ENCODE measurements at regions not wholly inside any gene's neighbourhood (a gene's known extent, or its start where the extent isn't known, plus 50 kb on each side); places are given as distances from the start of the nearest gene placed in this dataset.
A peak's percentile ranks its signal among the peaks of the same experiment; 100 is the strongest.
"Not testable (repeated sequence)": the region's sequence is repeated elsewhere in the genome, so short reads cannot be mapped to it uniquely, and the experiment has no call there.

DNA sequence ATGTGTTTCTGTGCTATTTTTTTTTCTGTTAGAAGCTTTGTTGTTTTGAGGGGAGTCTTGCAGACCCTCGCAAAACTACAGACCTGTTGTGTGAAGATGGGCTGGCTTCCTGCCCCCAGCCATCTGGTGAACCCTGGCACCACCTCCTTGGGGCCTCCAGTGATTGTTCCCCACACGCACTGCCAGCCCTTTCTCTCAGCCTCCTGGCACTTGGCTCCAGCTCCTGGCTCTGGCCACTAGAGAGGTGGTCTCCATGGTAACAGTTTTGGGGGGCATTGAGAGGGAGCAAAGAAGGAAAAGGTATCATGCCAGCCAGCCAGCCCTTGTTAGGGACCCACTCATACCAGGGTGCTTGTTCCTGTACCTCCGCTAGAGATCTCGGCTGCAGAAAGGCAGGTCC lies 176.4 kb upstream of the RPH3A start:
- DNase-seq (ENCODE audit: low spot score): no peak

DNA sequence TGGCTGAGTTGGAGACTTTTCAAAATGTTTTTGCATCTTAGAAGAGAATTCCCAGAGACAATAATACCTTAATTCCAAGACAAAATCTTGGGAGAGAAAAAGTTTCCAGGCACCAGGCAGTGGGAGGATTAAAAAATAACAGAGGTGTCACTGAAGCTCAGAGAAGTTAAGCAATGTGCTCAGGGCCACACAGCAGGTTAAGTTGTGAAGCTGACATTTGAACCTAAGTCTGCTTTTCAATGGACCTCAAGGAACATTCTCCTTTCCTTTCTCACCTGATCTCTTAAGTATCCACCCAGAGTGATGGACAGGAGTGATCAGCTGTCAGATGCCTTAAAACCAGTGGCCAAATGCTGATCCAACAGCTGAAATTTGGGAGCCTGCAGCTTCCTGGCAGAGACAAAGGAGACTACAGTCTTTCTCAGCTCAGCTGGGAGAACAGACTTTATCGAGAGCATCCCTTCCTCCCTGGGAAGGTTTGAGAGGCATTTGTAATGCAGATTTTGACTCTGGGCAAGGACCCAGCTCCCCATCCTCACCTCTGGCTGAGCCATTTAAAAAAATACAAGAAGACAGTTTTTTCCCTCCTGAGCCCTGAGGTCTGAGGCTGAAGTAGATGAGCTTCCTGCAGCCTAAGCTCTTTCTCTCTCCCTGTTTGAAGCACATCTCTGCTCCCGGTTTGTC lies 174.9 kb upstream of the RPH3A start:
- DNase-seq (ENCODE audit: low spot score): no peak

GRCh38 chr12:112617153-112617505 lies 174.4 kb upstream of the RPH3A start:
- no peak for DNase-seq (ENCODE audit: low spot score)

- DNase-seq (ENCODE audit: low spot score): no peak
Measured at GRCh38 chr12:112627851-112628250, 163.7 kb upstream of the RPH3A start.

DNA sequence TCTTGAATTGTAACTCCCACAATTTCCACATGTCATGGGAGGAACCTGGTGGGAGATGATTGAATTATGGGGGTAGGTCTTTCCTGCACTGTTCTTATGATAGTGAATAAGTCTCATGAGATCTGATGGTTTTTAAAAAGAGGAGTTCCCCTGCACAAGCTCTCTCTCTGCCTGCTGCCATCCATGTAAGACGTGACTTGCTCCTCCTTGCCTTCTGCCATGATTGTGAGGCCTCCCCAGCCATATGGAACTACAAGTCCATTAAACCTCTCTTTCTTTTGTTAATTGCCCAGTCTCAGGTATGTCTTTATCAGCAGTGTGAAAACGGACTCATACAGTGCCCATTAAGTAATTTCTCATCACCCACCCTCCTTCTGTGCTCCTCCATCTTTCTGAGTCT lies 159.6 kb upstream of the RPH3A start:
- DNase-seq (ENCODE audit: low spot score): not testable (repeated sequence)

- no peak for DNase-seq (ENCODE audit: low spot score)
Measured at GRCh38 chr12:112635036-112635435, 156.5 kb upstream of the RPH3A start.

- DNase-seq (ENCODE audit: low spot score): no peak
Measured at GRCh38 chr12:112638420-112638819, 153.1 kb upstream of the RPH3A start.

DNA sequence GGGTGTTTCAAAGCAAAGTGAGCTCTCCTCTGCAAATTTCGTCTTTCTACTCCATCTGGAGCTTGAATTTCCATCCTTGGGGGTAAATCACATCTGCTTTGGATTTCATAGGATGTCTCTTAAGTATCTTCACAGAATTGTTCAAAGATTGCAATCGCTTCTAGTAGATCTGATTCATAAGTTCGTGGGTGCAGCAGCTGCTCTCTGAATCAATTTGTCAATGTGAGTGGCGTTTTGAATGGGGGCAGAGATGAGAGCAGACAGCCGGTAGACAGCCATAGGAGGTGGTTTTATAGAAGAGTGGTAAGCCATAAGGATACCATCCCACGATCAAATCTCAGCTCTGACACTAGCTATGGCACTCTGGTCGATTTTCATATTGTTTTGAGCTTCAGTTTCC lies 146.0 kb upstream of the RPH3A start:
- DNase-seq (ENCODE audit: low spot score): no peak

- no peak for DNase-seq (ENCODE audit: low spot score)
Measured at GRCh38 chr12:112656141-112656540, 135.4 kb upstream of the RPH3A start.

DNA sequence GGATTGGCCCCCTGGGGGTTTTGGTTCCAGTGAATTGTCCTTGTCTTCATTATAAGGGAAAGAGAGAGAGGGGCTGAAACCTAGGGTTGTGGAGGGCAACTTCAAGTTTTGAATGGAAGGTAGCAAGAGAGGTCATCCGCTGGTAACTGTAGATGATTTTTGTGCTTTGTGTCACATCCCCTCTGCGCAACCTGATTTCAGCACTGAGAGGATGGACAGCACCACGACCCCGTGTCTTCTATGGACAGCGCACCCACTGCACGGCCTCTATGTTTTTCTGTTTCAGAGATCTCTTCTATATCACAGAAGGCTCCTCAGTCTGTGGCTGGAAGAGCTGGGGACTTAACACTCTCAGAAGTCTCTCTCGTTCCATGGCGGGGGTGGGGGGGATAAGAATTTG lies 127.0 kb upstream of the RPH3A start:
- no peak for DNase-seq (ENCODE audit: low spot score)

DNA sequence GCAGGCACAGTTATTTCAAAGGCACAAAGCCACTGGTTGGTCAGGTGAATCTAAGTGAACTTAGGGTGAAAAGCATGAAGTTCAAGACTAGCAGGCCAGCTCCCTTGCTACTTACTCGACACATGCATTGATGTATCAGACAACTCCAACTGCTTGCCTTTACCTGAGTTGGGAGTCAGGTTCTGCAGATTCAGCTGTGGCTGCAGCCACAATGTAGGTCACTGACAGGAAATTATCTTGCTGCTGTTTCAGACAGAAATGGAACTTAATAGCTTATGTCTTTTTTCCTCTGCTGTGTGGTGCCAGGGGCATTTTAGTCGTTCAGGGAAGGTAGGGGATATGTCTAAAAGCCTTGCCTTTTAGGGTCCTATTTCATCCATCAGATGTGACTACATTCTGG lies 125.6 kb upstream of the RPH3A start:
- no peak for DNase-seq (ENCODE audit: low spot score)

DNA sequence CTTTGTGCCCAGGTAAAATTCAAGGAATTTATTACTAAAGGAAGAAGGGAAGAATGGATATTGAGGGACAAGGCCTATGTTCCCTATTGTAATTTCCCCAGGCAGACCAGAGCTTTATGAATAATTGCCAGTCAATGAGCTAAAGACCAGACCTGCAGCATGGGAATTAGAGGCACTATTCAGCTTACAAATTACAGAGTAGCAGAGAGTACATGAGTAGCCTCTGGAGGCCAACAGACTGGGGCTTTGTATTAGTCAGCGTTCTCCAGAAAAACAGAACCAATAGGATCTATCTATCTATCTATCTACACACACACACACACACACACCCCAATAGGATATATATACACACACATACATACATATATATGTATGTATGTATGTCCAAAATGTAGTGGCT lies 120.0 kb upstream of the RPH3A start:
- DNase-seq (ENCODE audit: low spot score): no peak

GRCh38 chr12:112674539-112674938 lies 117.0 kb upstream of the RPH3A start:
- DNase-seq (ENCODE audit: low spot score): no peak

DNA sequence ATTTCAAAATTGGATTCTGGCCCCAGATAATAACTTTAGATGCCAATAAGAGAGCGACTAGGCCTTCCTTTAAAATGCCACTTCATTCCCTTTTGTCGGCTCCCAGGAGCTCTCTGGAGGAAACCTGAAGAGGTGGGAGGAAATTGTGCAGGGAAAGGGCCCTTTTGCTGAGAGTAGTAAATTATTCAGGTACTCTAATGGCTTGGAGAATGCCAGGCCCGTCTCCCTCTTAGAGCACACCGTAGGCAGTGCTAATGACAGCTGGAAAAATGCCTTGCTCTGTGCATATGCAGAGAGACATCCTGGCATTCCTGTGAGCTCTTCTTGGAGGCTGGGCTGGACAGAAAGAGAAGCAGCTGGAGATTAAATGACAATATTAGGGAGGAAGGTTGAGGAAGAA lies 115.0 kb upstream of the RPH3A start:
- no peak for DNase-seq (ENCODE audit: low spot score)

GRCh38 chr12:112677050-112677765 lies 114.3 kb upstream of the RPH3A start:
- no peak for DNase-seq (ENCODE audit: low spot score)

- DNase-seq (ENCODE audit: low spot score): no peak
Measured at GRCh38 chr12:112680993-112681392, 110.6 kb upstream of the RPH3A start.

- DNase-seq (ENCODE audit: low spot score): no peak
Measured at GRCh38 chr12:112682586-112682985, 109.0 kb upstream of the RPH3A start.

DNA sequence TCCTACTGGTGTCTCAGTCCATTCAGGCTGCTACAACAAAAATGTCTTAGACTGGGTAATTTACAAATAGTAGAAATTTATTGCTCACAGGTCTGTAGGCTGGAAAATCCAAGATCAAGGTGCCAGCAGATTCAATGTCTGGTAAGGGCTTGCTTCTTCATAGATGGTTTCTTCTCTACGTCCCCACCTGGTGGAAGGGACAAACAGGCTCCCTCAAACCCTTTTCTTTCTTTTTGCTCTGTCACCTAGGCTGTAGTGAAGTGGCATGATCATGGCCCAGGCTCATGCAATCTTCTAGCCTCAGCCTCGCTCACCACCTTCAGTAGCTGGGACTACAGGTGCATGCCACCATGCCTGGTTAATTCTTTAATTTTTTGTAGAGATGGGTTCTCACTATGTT lies 106.8 kb upstream of the RPH3A start:
- no peak for DNase-seq (ENCODE audit: low spot score)

DNA sequence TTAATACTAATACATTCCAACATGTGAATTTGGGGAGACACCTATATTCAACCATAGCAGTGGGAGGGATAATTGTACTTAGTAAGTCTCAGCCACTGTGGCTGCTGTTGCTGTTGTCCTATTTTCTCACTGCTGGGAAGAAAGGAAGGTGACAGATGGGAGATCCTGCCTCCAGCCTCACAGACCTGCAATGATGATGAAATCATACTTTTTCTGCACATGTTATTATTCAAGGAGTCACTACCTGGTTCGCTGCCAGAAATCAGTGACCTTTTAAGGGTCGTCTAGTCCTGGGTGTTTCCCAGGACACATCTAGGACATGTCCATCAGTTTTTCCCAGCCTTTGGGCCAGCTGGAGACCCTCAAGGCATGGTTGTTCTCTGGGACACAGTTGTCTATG lies 106.2 kb upstream of the RPH3A start:
- no peak for DNase-seq (ENCODE audit: low spot score)

GRCh38 chr12:112686373-112686772 lies 105.2 kb upstream of the RPH3A start:
- peak; percentile 42 for DNase-seq (ENCODE audit: low spot score)

DNA sequence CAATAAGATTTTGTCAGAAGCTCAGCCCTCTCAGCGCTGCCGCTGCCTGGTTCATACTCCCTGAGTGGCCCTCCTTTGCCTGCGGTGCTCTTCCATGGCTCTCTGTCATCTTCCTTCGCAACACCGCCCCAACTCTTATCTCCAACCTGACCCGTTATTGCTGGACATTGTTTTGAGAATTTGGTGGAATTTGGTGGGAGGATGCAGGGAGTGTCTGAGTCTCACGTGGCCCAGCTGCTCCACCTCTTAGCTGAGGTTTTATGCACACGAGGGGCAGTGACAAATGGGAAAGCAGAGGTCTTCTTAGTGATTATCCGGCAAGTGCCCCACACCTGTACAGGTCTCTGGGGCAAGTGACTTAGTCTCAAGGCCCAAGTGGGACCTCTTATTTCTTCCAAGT lies 97.5 kb upstream of the RPH3A start:
- no peak for DNase-seq (ENCODE audit: low spot score)

DNA sequence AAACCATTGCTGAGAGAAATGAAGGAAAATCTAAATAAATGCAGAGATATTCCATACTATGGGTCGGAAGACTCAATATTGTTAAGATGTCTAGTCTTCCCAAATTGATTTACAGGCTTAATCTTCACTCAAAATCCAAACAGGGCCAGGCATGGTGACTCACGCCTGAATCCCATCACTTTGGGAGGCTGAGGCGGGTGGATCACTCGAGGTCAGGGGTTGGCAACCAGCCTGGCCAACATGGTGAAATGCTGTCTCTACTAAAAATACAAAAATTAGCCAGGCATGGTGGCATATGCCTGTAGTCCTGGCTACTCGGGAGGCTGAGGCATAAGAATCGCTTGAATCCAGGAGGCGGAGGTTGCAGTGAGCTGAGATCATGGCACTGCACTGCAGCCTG lies 94.1 kb upstream of the RPH3A start:
- not testable (repeated sequence) for DNase-seq (ENCODE audit: low spot score)

DNA sequence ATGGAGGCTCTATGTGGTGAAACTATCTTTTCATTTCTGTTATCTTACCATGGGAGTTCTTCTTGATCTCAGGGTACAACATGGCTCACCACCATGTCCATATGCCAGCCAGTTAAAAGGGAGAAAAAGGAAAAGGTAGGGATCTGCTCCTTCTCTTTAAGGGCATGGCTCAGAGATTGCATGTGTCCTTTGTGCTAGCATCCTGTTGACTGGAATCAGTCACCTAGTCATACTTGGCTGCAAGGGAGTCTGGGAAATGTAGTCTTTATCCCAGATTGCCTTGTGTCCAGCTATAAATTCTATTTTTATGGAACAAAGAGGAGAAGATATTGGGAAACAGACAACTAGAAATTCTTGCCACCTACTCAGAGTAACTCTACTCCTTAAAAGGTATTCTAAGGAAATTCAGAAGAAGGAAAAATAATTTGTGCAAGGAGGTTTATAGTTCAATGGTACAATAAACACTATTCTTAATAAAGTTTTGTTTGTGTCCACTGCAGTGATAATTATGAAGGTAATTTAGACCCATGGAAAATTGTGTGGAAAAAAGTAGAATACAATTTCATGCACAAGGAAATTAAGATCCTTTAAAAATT lies 86.4 kb upstream of the RPH3A start:
- no peak for DNase-seq (ENCODE audit: low spot score)

Data from A172 (cell line).